Anterior cingulate cortex (tissue), 58 donors: ENCODE measurements at regions not wholly inside any gene's neighbourhood (a gene's known extent, or its start where the extent isn't known, plus 50 kb on each side); places are given as distances from the start of the nearest gene placed in this dataset.
"Not testable (repeated sequence)": the region's sequence is repeated elsewhere in the genome, so short reads cannot be mapped to it uniquely, and the experiment has no call there.

Experiments
- DNase-seq, 58 donors: peaks; one replicate each; lab custom pipeline; 2025; lab: John Stamatoyannopoulos, UW

DNA sequence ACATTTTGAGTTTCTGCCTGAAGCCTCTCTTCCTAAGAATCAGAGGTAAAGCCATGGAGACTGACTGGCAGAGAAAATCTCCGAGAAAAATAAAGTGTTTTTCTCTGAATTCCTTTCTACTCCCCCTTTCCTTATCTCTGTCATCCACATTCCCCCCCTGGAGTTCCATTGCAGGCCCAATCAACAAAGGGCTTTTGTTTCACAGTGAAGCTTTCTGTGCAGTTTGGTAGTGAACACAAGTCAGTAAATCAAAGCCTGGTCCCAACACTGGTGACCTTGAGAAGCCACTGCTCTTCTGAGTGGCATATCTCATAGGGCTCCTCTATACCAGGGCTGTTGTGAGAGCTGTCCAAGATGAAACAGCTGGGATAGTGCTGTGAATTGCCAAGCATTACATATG, 228.4 kb downstream of the SEC16B start:
- peak in 1 of 58 donors; percentile 2 for DNase-seq

DNA sequence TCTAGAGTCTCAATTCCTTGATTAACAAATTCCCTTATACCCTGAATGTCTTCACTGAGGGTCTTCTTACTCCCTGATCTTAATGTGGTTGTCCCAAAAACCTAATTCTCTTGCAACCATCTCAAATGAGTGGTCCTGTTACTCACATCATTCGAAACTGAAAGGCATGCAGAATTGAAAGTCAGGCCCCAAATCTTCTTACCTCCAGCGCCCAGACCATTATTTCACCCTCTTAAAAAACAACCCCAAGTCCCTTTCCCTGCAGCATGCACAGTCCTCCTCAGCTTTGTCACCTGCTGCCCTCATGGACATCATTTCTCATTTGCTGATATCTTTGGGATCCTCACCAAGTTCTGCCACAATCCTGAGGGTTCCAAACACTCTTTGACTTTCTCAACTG, 230.1 kb downstream of the SEC16B start:
- no peak for DNase-seq

DNA sequence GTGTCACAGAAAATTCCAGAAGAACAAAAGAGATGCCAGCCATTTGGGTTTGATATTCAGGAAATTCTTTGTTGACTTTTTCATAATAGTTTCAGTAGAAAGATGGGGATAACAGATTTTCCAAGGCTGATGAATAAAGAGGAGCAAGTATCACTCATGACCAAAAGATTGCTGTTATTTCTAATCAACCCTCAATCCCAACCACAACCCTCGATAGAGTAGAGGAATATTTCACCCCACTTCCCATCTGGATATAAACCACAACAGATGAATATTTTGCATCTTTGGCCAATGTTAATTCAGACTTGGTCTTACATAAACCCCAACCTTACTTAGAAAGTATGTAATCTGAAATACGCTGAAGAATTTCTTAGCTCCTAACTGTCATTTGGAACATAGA, 232.4 kb downstream of the SEC16B start:
- no peak for DNase-seq

DNA sequence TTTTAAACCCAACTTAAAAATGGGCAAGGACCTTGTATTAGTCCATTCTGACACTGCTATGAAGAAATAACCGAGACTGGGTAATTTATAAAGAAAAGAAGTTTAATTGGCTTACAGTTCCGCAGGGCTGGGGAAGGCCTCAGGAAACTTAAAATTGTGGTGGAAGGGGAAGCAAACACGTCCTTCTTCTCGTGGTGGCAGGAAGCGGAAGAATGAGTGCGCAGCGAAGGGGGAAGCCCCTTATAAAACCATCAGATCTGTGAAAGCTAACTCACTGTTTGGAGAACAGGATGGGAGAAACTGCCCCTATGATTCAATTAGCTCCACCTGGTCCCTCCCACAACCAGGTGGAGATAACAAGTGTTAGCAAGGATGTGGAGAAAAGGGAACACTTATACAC, 237.7 kb downstream of the SEC16B start:
- DNase-seq = no peak

DNA sequence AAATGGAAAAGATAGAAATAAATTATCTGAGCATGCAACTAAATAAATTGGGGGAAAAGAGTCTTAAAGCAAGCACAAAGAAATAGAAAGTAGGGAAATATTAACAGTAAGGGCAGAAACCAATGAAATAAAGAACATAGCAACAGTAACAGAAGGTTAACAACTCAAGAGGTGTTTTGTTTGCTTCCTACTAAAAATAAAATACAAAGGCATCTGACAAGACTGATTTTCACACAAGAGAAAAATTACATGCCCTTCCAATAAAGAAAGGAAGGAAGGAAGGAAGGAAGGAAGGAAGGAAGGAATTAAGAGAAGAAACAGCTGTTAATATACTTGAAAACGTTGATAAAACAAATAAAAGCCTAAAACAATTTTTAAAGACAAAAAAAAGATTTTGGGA, 240.2 kb downstream of the SEC16B start:
- DNase-seq = no peak

DNA sequence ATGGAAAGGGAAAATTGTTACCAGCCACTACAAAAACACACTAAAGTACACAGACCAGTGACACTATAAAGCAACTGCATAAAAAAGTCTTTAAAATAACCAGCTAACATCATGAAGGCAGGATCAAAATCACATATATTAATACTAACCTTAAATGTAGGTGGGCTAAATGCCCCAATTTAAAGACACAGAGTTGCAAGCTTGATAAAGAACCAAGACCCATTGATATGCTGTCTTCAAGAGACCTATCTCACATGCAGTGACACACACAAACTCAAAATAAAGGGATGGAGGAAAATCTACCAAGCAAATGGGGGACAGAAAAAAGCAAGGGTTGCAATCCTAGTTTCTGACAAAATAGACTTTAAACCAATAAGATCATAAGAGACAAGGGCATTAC, 246.3 kb downstream of the SEC16B start:
- no peak for DNase-seq

DNA sequence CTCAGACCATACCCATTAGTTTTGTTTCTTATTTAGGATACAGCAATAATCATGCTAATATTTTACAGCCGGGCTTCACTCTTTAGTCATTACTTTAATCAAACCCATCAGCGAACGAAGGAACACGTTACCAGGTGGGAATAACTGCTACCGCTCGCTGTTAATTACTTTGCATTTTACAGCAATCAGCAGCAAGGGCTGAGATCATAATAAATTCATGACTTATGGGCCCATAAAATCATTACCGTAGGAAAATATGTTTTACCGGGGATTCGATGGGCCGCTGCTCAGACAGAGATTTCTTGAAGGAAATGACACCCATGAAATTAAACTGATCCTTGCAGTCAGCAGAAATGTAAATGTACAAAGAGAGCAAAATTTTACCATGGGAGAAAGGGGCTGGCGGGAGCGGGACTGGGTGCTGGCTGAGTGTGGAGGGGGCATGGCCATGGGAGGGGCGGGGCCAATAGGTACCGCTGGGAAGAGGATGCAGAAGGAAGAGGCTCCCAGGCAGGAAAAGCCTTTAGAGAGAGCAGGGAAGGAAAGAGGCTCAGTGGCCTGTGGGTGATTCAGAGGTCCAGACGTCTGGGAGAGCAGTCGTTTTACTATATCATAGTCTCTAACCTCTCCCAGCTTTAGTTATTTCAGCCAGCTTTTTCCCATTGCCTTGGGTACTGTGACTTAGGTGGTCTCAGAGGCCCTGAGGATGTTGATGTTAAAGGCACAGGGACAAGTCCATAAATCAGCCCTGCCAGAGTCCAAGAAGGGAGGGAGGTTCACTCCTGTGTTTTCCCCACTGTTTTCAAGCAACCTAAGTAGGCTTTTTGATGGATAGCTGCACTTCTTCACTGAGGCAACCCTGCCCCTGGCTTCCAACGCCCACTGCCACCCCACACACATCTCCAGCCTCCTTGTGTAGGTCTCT, 258.9 kb downstream of the SEC16B start:
- DNase-seq = no peak

DNA sequence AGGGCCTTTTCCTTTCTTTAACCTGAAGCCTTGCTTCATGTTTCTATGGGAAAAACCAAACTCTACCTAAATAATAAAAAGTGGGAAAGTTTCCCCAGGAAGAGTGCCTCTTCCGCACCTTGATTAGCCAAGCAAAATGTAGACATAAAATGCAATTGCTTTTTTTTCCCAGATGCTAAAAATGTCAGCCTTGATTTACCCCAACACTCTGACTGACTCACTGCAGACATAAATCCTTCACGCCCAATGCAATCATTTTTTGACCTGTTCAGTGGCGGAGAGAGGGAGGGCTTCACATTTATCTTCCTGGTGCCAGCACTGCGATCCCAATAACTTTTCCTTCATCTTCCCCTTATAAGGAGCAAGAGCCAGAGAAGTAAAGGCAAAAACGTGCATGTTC, 261.5 kb downstream of the SEC16B start:
- no peak for DNase-seq

DNA sequence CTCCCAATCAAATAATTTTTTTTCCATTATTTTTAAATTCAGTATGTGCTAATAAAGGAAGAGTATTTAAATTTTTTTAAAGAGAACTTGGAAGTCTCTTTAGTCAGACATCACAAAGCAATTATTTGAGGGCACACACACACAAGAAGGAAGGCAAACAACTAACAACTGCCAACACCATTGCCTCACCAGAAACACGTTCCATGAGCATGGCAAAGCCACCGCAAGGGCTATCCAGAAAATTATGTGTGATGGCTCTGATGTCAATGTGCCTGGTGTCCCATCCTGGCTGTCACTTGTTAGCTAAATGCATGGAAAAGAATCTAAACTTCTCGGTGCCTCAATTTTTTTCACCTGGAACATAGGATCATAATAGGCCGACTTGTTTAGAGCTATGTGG, 262.9 kb downstream of the SEC16B start:
- no peak for DNase-seq

DNA sequence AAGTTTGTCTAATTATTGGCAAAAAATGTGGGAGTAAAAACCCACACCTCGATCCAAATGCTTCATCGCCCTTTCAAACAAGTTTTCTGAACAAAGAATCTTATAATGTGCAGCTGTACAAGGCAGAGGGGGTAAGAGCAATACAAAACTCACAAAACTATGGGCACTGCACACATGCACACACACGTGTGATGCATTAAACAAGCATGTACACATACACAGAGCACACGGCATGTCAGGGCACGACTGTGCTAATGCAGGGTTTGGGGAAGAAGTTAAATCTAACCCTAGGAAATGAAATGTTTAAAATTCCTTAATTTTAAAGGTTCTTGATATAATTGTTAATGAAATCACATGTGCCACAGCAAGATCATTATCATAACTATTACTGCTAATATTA, 264.0 kb downstream of the SEC16B start:
- no peak for DNase-seq

DNA sequence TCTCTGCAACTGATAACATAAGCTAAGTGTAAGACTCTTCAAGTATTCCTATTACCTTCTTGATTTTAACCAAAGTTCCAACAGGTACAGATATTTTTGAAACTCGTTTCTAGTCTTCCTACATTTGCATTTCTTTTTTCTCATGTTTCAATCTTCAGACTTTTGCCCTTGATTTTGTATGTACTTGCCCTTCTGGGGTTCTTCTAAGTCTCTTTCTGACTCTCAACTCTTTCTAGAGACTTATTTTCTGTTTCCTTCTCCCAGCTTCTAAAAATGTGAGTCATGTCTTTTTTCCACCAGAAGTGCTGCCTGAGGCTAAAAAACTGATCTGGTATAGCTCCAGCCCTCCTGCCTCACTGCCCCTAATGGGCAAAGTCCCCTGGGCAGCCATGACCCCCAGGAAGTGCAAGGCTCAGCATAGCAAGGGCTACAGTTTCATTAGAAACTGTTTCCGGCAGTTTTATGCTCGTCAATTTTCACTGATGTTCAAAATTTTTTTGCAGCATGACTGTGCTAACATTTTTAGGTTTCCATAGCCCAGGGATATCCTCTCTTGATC, 265.9 kb downstream of the SEC16B start:
- no peak for DNase-seq

DNA sequence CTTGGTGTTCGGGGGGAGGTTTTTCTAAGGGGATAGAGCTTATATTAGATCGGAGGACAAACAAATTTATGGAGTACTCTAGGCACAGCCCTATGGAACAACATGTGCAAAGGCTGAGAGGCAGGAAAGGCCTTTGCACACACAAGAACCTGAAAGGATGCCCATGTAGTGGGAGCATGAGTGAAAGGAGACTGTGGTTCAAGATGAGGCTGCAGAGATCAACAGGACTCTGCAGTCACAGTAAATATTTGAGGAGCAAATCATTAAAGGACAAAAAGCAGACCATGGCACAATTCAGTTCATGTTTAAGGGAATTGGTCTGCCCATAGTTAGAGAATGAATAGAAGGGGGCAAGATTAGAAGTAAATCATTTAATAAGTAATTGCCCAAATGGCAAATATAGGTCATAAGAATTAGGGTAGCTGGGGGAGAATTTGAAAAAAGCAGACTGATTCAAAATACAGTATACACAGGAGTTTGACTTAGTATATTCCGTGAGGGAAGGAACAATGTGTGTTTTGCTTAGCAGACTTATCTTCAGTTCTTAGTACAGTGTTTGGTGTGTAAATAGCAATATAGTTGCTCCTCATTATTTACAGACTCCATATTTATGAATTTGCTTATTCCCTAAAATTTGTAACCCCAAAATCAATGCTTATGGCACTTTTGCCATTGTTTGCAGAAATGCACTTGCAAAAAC, 268.1 kb downstream of the SEC16B start:
- DNase-seq = no peak

DNA sequence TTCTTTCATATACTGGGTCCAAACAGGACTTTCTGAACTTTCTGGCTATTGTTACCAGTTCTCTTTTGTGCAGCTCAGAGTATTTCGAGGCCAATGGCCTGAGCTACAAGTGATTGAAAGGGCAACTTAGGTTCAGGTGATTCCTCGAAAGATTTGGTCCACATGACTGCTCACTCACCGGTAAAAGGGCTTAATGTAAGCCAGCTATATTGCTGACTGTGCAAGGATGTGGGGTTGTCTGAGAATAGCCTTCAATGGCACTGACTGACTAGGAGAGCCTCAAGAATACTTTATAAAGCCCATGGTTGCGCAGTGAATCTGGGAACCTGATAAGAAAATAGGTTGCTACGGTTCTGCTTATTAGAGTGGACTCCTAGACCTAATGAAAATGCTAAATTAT, 269.0 kb downstream of the SEC16B start:
- DNase-seq = no peak

DNA sequence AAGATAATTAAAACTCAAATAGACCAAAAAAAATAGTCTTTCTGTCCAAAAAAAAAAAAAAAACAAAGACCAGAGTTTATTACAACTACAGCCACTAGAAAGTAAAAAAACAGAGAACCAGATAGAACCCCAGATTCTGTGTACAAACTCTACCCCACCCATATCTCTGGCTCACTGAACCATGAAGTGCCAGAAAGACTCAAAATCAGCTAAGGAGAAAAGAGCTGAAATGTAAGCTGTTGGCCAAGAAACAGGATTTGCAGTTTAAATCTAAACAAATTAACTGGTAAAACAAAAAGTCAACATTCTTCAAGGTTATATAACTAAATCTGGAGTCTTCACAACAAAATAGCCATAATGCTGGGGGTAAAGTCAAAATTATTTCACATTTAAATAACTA, 278.9 kb downstream of the SEC16B start:
- no peak for DNase-seq

DNA sequence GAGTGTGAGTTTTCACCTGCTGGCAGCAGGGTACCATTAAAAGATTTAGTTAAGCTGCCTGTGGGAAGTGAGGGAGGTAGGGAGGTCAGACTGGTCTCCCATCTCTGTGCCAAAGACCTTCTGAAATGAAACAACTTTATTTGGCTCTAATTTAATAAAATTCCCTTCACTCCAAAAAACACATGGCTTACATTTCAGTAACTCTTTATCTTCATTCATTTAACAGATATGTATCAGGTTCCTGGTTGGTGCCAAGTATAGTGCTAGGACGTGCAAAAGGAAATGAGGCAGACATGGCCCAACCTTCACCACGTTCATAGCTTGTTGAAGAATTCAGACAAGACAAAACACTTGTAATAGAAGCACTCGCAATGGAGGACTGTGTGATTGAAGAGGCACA, 282.3 kb downstream of the SEC16B start:
- DNase-seq = no peak

DNA sequence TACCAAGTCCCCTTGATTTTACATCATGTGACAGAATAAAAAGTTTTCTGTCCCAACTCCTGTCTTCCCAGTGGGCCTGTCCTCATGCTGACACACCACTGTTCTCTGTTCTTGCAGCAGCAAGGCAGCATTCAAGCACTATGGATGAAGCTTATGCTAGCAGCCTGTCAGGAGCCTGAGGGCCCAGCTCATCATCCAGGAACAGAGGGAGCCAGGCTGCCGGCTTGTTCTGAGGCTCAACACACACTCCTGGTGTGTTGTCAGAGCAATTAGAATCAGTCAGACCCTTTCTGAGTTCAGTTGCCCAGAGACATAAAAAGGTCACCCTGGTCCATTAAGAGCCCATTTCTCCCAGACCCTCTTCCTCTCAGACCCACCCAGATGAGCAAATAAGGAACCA, 282.9 kb downstream of the SEC16B start:
- no peak for DNase-seq

DNA sequence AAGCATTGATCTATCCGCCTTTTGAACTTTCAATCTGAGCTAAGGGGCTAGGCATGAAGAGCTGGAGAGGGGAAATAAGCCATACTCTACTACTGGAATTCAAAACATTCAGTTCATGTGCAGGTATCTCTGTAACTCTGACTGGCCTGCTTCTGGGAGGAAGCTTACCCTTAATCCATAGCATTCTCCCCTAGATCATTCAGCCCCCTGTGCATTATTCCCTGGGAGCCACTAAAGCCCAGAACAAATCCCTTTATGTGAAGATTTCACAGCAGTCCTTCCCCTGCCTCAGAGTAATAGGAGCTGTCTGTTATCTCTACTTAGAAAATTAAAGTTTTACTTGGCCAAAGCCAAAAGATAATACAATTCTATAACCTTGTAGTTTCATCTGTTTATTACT, 300.7 kb downstream of the SEC16B start:
- DNase-seq = no peak

DNA sequence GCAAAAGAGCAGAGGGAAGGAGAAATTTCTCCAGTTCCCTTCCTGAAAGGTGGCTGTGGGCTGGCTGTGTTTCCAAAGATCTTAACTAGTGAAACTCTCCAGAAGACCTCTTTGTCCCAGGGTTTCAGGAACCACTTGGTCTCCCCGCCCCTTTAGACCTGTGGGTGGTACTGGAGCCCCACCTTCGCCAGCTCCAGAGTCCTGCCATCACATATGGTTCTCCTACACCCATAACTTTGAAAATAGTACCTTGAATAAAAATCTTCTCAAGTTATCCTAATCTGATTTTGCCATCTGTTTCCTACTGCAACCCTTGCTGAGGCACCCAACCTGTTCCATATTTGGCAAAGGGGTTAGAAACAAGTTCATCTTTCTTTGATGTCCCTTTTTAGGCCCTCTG, 303.9 kb downstream of the SEC16B start:
- DNase-seq = no peak

DNA sequence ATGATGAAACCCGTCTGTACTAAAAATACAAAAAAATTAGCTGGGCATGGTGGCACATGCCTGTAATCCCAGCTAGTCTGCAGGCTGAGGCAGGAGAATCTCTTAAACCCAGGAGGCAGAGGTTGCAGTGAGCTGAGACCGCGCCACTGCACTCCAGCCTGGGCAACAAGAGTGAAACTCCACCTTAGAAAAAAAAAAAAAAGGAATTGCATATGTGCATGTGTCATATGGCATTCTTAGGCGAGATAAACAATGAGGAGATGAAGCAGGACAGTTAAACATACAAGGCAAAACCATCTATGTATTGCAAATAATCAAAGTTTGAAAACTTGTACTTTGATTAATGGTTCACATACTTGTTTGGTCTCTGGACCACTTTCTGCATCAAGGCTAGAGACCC, 305.1 kb downstream of the SEC16B start:
- DNase-seq = not testable (repeated sequence)

DNA sequence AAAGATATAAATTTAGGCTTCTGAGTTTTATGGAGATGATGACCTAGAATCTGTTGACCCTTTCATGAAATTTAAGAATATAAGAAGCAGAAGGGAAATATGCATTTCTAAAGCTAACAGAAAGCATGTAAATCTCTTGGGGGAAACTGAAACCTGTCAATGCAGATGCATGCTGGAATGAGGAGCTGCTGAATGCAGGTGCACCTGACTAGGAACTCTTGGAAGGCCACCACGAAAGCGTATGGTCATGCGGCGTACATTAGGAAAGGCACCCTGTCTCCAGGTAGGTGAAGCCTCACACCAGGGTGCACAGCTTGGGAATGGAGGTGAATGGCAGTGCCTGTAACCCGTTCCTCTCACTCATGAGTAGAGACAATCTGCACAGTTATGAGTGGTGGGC, 309.7 kb downstream of the SEC16B start:
- DNase-seq = no peak

DNA sequence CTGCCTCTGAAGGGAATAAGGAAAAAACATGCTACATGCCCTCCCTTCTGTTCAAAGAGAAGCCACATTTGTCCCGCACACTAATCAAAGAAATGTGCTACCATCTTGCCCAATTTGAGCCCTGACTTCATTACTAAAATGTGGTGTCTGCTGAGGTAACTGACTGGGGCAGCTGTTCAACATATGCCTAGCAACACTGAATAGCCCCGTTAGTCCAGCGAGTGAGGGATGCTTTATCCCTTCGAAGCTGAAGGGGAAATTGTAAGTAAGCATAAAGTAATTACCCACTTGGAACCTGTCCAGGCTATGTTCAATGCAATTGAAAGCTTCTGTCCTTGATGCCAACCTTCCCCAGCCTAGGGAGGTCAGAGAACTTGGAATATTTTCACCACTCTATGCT, 310.6 kb downstream of the SEC16B start:
- DNase-seq = no peak

DNA sequence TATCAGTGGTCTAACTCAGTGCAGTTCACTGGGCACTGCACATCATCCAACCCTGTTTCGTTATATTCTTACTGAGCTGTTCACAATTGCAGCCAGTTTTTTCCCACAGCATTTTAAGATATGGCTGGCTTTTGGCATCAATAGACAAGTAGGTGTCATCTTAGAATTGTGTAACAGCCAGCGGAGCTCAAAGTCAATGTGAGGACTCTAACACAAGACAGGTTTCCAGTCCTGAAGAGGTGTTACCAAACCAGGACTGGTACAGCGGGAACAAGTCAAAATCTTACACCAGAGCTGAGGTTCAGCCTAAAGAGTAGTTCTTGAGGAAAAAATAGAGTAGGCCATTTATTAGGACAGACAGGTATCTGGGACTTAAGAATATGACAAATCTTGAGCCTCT, 313.3 kb downstream of the SEC16B start:
- DNase-seq = no peak
